ENCODE measurements at regions not wholly inside any gene's neighbourhood (a gene's known extent, or its start where the extent isn't known, plus 50 kb on each side); places are given as distances from the start of the nearest gene placed in this dataset.
"Not testable (repeated sequence)": the region's sequence is repeated elsewhere in the genome, so short reads cannot be mapped to it uniquely, and the experiment has no call there.

DNA sequence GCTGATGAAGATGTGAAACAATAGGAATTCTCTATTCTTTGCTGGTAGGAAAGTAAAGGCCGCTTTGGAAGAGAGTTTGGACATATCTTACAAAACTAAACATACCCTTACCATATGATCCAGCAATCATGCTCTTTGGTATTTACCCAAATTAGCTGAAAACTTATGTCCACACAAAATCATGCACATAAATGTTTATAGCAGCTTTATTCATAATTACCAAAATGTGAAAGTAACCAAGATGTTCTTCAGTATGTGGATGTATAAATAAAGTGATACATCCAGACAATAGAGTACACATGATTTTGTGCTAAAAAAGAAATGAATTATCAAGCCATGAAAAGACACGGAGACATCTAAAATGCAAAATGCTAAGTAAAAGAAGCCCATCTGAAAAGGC lies 98.7 kb upstream of the SLC35F3 start:
- TF ChIP-seq, protein P1, sequence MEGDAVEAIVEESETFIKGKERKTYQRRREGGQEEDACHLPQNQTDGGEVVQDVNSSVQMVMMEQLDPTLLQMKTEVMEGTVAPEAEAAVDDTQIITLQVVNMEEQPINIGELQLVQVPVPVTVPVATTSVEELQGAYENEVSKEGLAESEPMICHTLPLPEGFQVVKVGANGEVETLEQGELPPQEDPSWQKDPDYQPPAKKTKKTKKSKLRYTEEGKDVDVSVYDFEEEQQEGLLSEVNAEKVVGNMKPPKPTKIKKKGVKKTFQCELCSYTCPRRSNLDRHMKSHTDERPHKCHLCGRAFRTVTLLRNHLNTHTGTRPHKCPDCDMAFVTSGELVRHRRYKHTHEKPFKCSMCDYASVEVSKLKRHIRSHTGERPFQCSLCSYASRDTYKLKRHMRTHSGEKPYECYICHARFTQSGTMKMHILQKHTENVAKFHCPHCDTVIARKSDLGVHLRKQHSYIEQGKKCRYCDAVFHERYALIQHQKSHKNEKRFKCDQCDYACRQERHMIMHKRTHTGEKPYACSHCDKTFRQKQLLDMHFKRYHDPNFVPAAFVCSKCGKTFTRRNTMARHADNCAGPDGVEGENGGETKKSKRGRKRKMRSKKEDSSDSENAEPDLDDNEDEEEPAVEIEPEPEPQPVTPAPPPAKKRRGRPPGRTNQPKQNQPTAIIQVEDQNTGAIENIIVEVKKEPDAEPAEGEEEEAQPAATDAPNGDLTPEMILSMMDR (IDR thresholded peaks at IDR 0.05) = no peak
- CTCF ChIA-PET = no interaction called here
- POLR2A ChIA-PET = no interaction called here
- peaks cover 4% of the 10 kb centered on the region for H3K27me3 Mint-ChIP-seq
- no peaks in the 10 kb centered on the region for H3K4me1 Mint-ChIP-seq (ENCODE audit: low read depth)
- no peak overlapping the region for H3K27ac Mint-ChIP-seq
- peaks cover 6% of the 10 kb centered on the region for H3K9me3 Mint-ChIP-seq
- H3K4me3 Mint-ChIP-seq = no peak overlapping the region
- no peak for ATAC-seq
- intact Hi-C loops (cut with micrococcal nuclease) = no loop called here
- H3K36me3 Mint-ChIP-seq (ENCODE audit: low read depth) = no peaks in the 10 kb centered on the region
- no peak for DNase-seq

DNA sequence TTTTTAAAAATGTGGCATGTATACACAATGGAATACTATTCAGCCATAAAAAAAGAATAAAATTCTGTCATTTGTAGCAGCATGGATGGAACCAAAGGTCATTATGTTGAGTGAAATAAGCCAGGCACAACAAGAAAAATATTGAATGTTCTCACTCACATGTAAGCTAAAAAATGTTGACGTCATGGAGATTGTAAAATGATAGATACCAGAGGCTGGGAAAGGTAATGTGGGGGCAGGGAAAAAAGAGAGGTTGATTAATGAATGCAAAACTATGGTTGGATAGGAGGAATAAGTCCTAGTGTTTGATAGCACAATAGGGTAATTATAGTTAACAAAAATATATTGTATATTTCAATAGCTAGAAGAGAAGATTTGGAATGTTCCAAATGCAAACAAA lies 89.1 kb upstream of the SLC35F3 start:
- Mint-ChIP-seq H3K4me1 (ENCODE audit: low read depth) (no peaks in the 10 kb centered on the region), H3K36me3 (ENCODE audit: low read depth) (no peaks in the 10 kb centered on the region), H3K27me3 (peaks cover 8% of the 10 kb centered on the region), H3K4me3 (no peak overlapping the region), H3K9me3 (peaks cover 2% of the 10 kb centered on the region), H3K27ac (no peak overlapping the region)
- TF ChIP-seq, protein P1 (IDR thresholded peaks at IDR 0.05) = no peak
- DNase-seq (no peak), ATAC-seq (no peak)
- POLR2A ChIA-PET = no interaction called here
- CTCF ChIA-PET = no interaction called here
- intact Hi-C loops (cut with micrococcal nuclease) = no loop called here

DNA sequence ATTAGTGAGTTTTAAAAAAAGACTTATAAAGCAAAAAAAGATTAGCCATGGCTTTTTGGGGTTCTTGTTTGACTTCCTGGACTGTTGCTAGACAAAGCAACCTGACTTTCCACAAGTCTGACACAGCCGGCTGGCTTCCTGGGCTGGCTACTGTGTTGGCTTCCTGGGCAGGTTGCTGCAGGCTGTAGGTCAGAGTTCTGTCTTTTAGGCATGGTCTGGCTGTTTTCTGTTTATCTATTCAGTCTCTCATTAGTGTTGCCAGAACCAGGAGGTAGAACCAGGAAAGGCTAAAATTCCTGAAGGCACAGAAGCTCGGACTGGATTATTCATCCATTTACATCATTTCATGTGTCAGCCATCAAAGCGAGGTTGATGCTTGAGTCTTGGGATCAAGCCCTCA lies 88.6 kb upstream of the SLC35F3 start:
- TF ChIP-seq, protein P1 (IDR thresholded peaks at IDR 0.05) = no peak
- DNase-seq (no peak), ATAC-seq (no peak)
- intact Hi-C loops (cut with micrococcal nuclease) = no loop called here
- Mint-ChIP-seq H3K27ac (no peak overlapping the region), H3K9me3 (peaks cover 2% of the 10 kb centered on the region), H3K4me3 (no peak overlapping the region), H3K36me3 (ENCODE audit: low read depth) (no peaks in the 10 kb centered on the region), H3K4me1 (ENCODE audit: low read depth) (no peaks in the 10 kb centered on the region), H3K27me3 (peaks cover 8% of the 10 kb centered on the region)
- ChIA-PET CTCF (no interaction called here), POLR2A (no interaction called here)

DNA sequence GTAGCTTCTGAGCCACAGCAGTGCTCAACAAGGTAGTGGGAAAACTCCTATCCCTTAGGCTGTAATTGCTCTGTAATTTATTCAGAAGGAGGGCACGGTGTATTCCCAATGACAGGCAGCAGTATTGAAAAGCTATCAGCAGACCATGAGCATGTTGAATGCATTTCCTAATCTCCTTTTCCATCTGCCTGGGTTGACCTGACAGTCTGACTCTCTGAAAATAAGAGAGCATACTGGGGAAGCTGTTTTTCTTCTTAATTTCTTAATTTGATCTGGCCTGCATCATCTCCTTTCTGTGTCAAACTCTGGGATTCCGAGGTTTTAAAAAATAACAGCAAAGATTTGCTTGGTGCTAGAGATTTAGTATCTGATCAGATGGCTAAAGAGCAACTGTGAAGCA lies 88.1 kb upstream of the SLC35F3 start:
- ChIA-PET CTCF (no interaction called here), POLR2A (no interaction called here)
- ATAC-seq (no peak), DNase-seq (no peak)
- intact Hi-C loops (cut with micrococcal nuclease) = no loop called here
- Mint-ChIP-seq H3K4me3 (no peak overlapping the region), H3K4me1 (ENCODE audit: low read depth) (no peaks in the 10 kb centered on the region), H3K27ac (no peak overlapping the region), H3K9me3 (peaks cover 2% of the 10 kb centered on the region), H3K27me3 (peaks cover 8% of the 10 kb centered on the region), H3K36me3 (ENCODE audit: low read depth) (no peaks in the 10 kb centered on the region)
- TF ChIP-seq, protein P1 (IDR thresholded peaks at IDR 0.05) = no peak

DNA sequence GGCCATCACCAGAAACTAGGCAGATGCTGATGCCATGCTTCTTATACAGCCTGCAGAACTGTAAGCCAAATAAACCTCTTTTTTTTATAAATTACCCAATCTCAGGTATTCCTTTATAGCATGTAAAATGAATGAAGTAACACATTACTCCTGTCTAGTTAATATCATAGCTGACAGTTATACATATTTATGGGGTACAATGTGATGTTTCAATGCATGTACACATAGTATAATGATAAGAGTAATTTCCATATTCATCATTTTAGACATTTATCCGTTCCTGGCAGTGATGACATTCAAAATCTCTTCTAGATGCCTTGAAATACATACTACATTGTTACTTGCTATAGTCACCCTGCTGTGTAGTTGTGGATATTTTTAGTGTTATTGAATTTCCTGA lies 85.4 kb upstream of the SLC35F3 start:
- intact Hi-C loops (cut with micrococcal nuclease) = no loop called here
- H3K4me1 Mint-ChIP-seq (ENCODE audit: low read depth) = no peaks in the 10 kb centered on the region
- H3K36me3 Mint-ChIP-seq (ENCODE audit: low read depth) = no peaks in the 10 kb centered on the region
- CTCF ChIA-PET = no interaction called here
- ATAC-seq = no peak
- peaks cover 5% of the 10 kb centered on the region for H3K27me3 Mint-ChIP-seq
- no peak overlapping the region for H3K4me3 Mint-ChIP-seq
- no peaks in the 10 kb centered on the region for H3K9me3 Mint-ChIP-seq
- TF ChIP-seq, protein P1 (IDR thresholded peaks at IDR 0.05) = no peak
- POLR2A ChIA-PET = no interaction called here
- no peak for DNase-seq
- H3K27ac Mint-ChIP-seq = no peak overlapping the region

DNA sequence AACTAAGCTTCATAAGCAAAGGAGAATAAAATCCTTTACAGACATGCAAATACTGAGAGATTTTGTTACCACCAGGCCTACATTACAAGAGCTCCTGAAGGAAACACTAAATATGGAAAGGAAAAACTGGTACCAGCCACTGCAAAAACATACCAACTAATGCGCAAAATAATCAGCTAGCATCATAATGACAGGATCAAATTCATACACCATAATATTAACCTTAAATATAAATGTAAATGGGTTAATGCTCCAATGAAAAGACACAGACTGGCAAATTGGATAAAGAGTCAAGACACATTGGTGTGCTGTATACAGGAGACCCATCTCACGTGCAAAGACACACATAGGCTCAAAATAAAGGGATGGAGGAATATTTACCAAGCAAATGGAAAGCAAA lies 80.3 kb upstream of the SLC35F3 start:
- H3K27me3 Mint-ChIP-seq; H3K36me3 Mint-ChIP-seq (ENCODE audit: low read depth); H3K4me1 Mint-ChIP-seq (ENCODE audit: low read depth); CTCF ChIA-PET; DNase-seq; POLR2A ChIA-PET; H3K27ac Mint-ChIP-seq; ATAC-seq; intact Hi-C loops (cut with micrococcal nuclease); H3K9me3 Mint-ChIP-seq; H3K4me3 Mint-ChIP-seq: not testable (repeated sequence)

DNA sequence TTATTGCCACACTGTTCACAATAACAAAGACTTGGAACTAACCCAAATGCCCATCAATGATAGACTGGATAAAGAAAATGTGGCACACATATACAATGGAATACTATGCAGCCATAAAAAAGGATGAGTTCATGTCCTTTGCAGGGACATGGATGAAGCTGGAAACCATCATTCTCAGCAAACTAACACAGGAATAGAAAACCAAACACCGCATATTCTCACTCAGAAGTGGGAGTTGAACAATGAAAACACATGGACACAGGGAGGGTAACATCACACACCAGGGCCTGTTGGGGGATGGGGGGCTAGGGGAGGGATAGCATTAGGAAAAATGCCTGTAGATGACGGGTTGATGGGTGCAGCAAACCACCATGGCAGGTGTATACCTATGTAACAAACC lies 76.5 kb upstream of the SLC35F3 start:
- H3K4me3 Mint-ChIP-seq = not testable (repeated sequence)

More for the DNA sequence above, 76.5 kb upstream of the SLC35F3 start:
- H3K27ac Mint-ChIP-seq; H3K4me1 Mint-ChIP-seq (ENCODE audit: low read depth); CTCF ChIA-PET; intact Hi-C loops (cut with micrococcal nuclease); POLR2A ChIA-PET; DNase-seq; H3K36me3 Mint-ChIP-seq (ENCODE audit: low read depth); H3K27me3 Mint-ChIP-seq; ATAC-seq: not testable (repeated sequence)
- peaks cover 15% of the 10 kb centered on the region for H3K9me3 Mint-ChIP-seq
